Activated CD8-positive, alpha-beta T cell treated with anti-CD3 and anti-CD28 coated beads for 36 hours (primary cell): ENCODE measurements at regions not wholly inside any gene's neighbourhood (a gene's known extent, or its start where the extent isn't known, plus 50 kb on each side); places are given as distances from the start of the nearest gene placed in this dataset.
"Not testable (repeated sequence)": the region's sequence is repeated elsewhere in the genome, so short reads cannot be mapped to it uniquely, and the experiment has no call there.

Experiments used
- ATAC-seq: fragments of 200-7000 bp; cut with Tn5 transposase; one replicate; pipeline ENCODE4 v1.10.0; 2021; ENCODE audit warnings: mild to moderate bottlenecking, moderate library complexity
- CTCF ChIA-PET: fragments of 350-600 bp; sonication (Branson Sonifier 250); formaldehyde crosslinking; loops from one replicate; lab custom pipeline; 2021; ENCODE audit warnings: antibody characterized with exemption; lab: Charles Lee
- POLR2A ChIA-PET: fragments of 350-600 bp; sonication (Branson Sonifier 250); formaldehyde crosslinking; loops from one replicate; lab custom pipeline; 2021; ENCODE audit warnings: antibody characterized with exemption; lab: Charles Lee
- DNase-seq: peaks from one replicate; pipeline ENCODE4 v3.0.0-alpha.2; 2020
- H3K27ac Mint-ChIP-seq: one replicate; pipeline ENCODE4 v1.8.0; 2021; ENCODE audit warnings: mild to moderate bottlenecking, mixed read lengths
- H3K27me3 Mint-ChIP-seq: one replicate; pipeline ENCODE4 v1.8.0; 2021; ENCODE audit warnings: mixed read lengths
- H3K36me3 Mint-ChIP-seq: one replicate; pipeline ENCODE4 v1.8.0; 2021; ENCODE audit warnings: low read depth, mixed read lengths
- H3K4me1 Mint-ChIP-seq: one replicate; pipeline ENCODE4 v1.8.0; 2021; ENCODE audit warnings: low read depth, mixed read lengths
- H3K4me3 Mint-ChIP-seq: one replicate; pipeline ENCODE4 v1.8.0; 2021; ENCODE audit warnings: mild to moderate bottlenecking, moderate library complexity, mixed read lengths
- H3K9me3 Mint-ChIP-seq: one replicate; pipeline ENCODE4 v1.8.0; 2021; ENCODE audit warnings: mixed read lengths
- CTCF ChIP-seq: fragments of 200-600 bp; IDR thresholded peaks from one replicate; pipeline ENCODE4 v1.8.0; 2022; ENCODE audit warnings: antibody characterized with exemption, mild to moderate bottlenecking
- intact Hi-C: fragments of 100-400 bp; cut with micrococcal nuclease; formaldehyde crosslinking; loops from one replicate; pipeline ENCODE4 v1.10.0; 2022

GRCh38 chr11:134981835-134982234 lies 569.8 kb upstream of the B3GAT1 start:
- POLR2A ChIA-PET: no interaction called here
- no peak for ATAC-seq
- no peaks in the 10 kb centered on the region for H3K9me3 Mint-ChIP-seq

GRCh38 chr11:134980819-134981710 lies 569.0 kb upstream of the B3GAT1 start:
- DNase-seq (no peak), ATAC-seq (no peak)
- Mint-ChIP-seq H3K9me3 (no peaks in the 10 kb centered on the region), H3K4me3 (no peak overlapping the region), H3K27me3 (peaks cover 6% of the 10 kb centered on the region), H3K36me3 (no peaks in the 10 kb centered on the region), H3K27ac (no peak overlapping the region), H3K4me1 (no peaks in the 10 kb centered on the region)
- CTCF ChIA-PET: no interaction called here
- intact Hi-C loops: no loop called here
- TF ChIP-seq CTCF: no peak
- POLR2A ChIA-PET: no interaction called here

More at GRCh38 chr11:134981835-134982234, 569.8 kb upstream of the B3GAT1 start:
- no peak for TF ChIP-seq CTCF
- intact Hi-C loops: no loop called here
- H3K27me3 Mint-ChIP-seq: peaks cover 6% of the 10 kb centered on the region
- no peak for DNase-seq
- CTCF ChIA-PET: no interaction called here
- H3K4me3 Mint-ChIP-seq: no peak overlapping the region
- H3K27ac Mint-ChIP-seq: no peak overlapping the region
- no peaks in the 10 kb centered on the region for H3K4me1 Mint-ChIP-seq
- H3K36me3 Mint-ChIP-seq: no peaks in the 10 kb centered on the region

GRCh38 chr11:134979089-134979457 lies 567.0 kb upstream of the B3GAT1 start:
- H3K4me1 Mint-ChIP-seq, DNase-seq, H3K36me3 Mint-ChIP-seq, H3K27me3 Mint-ChIP-seq, intact Hi-C loops, H3K27ac Mint-ChIP-seq, H3K4me3 Mint-ChIP-seq, H3K9me3 Mint-ChIP-seq, ATAC-seq, CTCF ChIA-PET, POLR2A ChIA-PET: not testable (repeated sequence)

GRCh38 chr11:134978388-134979088 lies 566.5 kb upstream of the B3GAT1 start:
- ATAC-seq (no peak), DNase-seq (peak; percentile 2)
- no peak overlapping the region for H3K4me3 Mint-ChIP-seq
- no peaks in the 10 kb centered on the region for H3K4me1 Mint-ChIP-seq
- no peak for TF ChIP-seq CTCF
- intact Hi-C loops: no loop called here
- POLR2A ChIA-PET: no interaction called here
- CTCF ChIA-PET: no interaction called here
- peaks cover 2% of the 10 kb centered on the region for H3K9me3 Mint-ChIP-seq
- H3K27ac Mint-ChIP-seq: no peak overlapping the region
- no peaks in the 10 kb centered on the region for H3K36me3 Mint-ChIP-seq
- peaks cover 1% of the 10 kb centered on the region for H3K27me3 Mint-ChIP-seq

GRCh38 chr11:134976551-134976950 lies 564.5 kb upstream of the B3GAT1 start:
- ChIA-PET CTCF (no interaction called here), POLR2A (no interaction called here)
- TF ChIP-seq CTCF: no peak
- Mint-ChIP-seq H3K36me3 (no peaks in the 10 kb centered on the region), H3K27ac (no peak overlapping the region), H3K27me3 (no peaks in the 10 kb centered on the region), H3K9me3 (peaks cover 2% of the 10 kb centered on the region), H3K4me1 (no peaks in the 10 kb centered on the region), H3K4me3 (no peak overlapping the region)
- ATAC-seq (no peak), DNase-seq (no peak)
- intact Hi-C loops: no loop called here
